HCT116 (cell line): ENCODE measurements at regions not wholly inside any gene's neighbourhood (a gene's known extent, or its start where the extent isn't known, plus 50 kb on each side); places are given as distances from the start of the nearest gene placed in this dataset.

Experiments used
- ATAC-seq: fragments of 200-7000 bp; cut with Tn5 transposase; 2 replicates; pipeline ENCODE4 v1.9.1; 2020; ENCODE audit warnings: mild to moderate bottlenecking, moderate library complexity
- BruUV-seq: library from RNA; stranded (reverse); fragments of 400-500 nt; replicated peaks from 2 replicates; lab custom pipeline; 2021; lab: Mats Ljungman, UMichigan
- CTCF ChIA-PET: fragments of 300-600 bp; sonication (Branson Sonifier 250); formaldehyde crosslinking; loops from one replicate; lab custom pipeline; 2021; ENCODE audit warnings: antibody characterized with exemption; lab: Charles Lee
- POLR2A ChIA-PET: fragments of 300-600, 350-600 bp; sonication (Branson Sonifier 250); formaldehyde crosslinking; loops from one replicate; lab custom pipeline; 2021; ENCODE audit warnings: antibody characterized with exemption; lab: Charles Lee
- RAD21 ChIA-PET, 2 experiments: fragments of 300-600 bp; sonication (Branson Sonifier 250); formaldehyde crosslinking; loops; one replicate each; lab custom pipeline; 2023; ENCODE audit warnings: low total read pairs in 2 of 2; ENCODE audit not compliant: uncharacterized antibody in 2 of 2, unreplicated experiment in 2 of 2, low non-redundant PET in 1 of 2; lab: Charles Lee
- DNase-seq: peaks from one replicate; pipeline ENCODE4 v3.0.0-alpha.2; 2010; ENCODE audit warnings: low read depth, low spot score
- H2AFZ ChIP-seq: fragments of 200-600 bp; shearing (Covaris generic), sonication (generic); 2 replicates; pipeline ENCODE4 v1.6.1; 2017; ENCODE audit warnings: low read depth, mixed run types, mixed read lengths, antibody characterized with exemption, low read length; ENCODE audit not compliant: poor library complexity, severe bottlenecking
- H3K27ac ChIP-seq: 2 replicates; pipeline ENCODE4 v1.5.1; 2012; ENCODE audit warnings: low read depth, low read length
- H3K27me3 ChIP-seq: fragments of 200-600 bp; sonication (generic); 2 replicates; pipeline ENCODE4 v1.6.1; 2016; ENCODE audit warnings: mixed run types, low read length, mixed read lengths; ENCODE audit not compliant: insufficient read depth
- H3K36me3 ChIP-seq, 2 experiments: fragments of 200-500 bp in 1 of 2; fragments of 200-600 bp in 1 of 2; sonication (Bioruptor generic) in 1 of 2; sonication (generic) in 1 of 2; 2 replicates each; pipeline versions ENCODE4 v1.5.1 to v1.6.1; 2014 to 2016; ENCODE audit warnings: low read length in 2 of 2, inconsistent platforms in 1 of 2, mixed read lengths in 1 of 2, mixed run types in 1 of 2; ENCODE audit not compliant: insufficient read depth in 2 of 2, control insufficient read depth in 1 of 2
- H3K4me1 ChIP-seq, 2 experiments: fragments of 200-600 bp in 1 of 2; sonication (generic) in 1 of 2; 2 replicates each; pipeline versions ENCODE4 v1.5.1 to v1.6.1; 2012 to 2017; ENCODE audit warnings: low read length in 2 of 2, inconsistent platforms in 1 of 2, mild to moderate bottlenecking in 1 of 2, mixed read lengths in 1 of 2, mixed run types in 1 of 2, moderate library complexity in 1 of 2; ENCODE audit not compliant: insufficient read depth in 2 of 2, control insufficient read depth in 1 of 2
- H3K4me2 ChIP-seq: fragments of 200-600 bp; sonication (generic); 2 replicates; pipeline ENCODE4 v1.6.1; 2017; ENCODE audit warnings: mixed run types, low read length, mixed read lengths
- H3K4me3 ChIP-seq, 2 experiments: fragments of 200-600 bp in 1 of 2; sonication (generic) in 1 of 2; replicated peaks in 1 of 2; 2 replicates each; pipeline ENCODE4 v1.5.1; 2011 to 2016; ENCODE audit warnings: low read length in 2 of 2, control low read depth in 1 of 2, low read depth in 1 of 2, mild to moderate bottlenecking in 1 of 2, mixed read lengths in 1 of 2, mixed run types in 1 of 2
- H3K79me2 ChIP-seq: fragments of 200-600 bp; sonication (generic); 2 replicates; pipeline ENCODE4 v1.6.1; 2017; ENCODE audit warnings: mild to moderate bottlenecking, mixed run types, low read length, moderate library complexity, mixed read lengths; ENCODE audit not compliant: insufficient read depth
- H3K9ac ChIP-seq: fragments of 200-600 bp; sonication (generic); 2 replicates; pipeline ENCODE4 v1.6.1; 2016; ENCODE audit warnings: low read length, mixed read lengths
- H3K9me2 ChIP-seq: fragments of 200-600 bp; sonication (generic), shearing (Covaris generic); 2 replicates; pipeline ENCODE4 v1.6.1; 2017; ENCODE audit warnings: mixed run types, mild to moderate bottlenecking, moderate library complexity; ENCODE audit not compliant: insufficient read depth
- H3K9me3 ChIP-seq, 2 experiments: fragments of 200-500 bp in 1 of 2; fragments of 200-600 bp in 1 of 2; sonication (Bioruptor generic) in 1 of 2; sonication (generic) in 1 of 2; 2 replicates each; pipeline ENCODE4 v1.6.1; 2014 to 2017; ENCODE audit warnings: low read length in 2 of 2, mixed read lengths in 2 of 2, inconsistent platforms in 1 of 2, low read depth in 1 of 2, mild to moderate bottlenecking in 1 of 2, mixed run types in 1 of 2, moderate library complexity in 1 of 2; ENCODE audit not compliant: control insufficient read depth in 1 of 2, insufficient read depth in 1 of 2
- H4K20me1 ChIP-seq: fragments of 200-600 bp; sonication (generic), shearing (Covaris generic); 2 replicates; pipeline ENCODE4 v1.6.1; 2017; ENCODE audit warnings: mixed run types, mild to moderate bottlenecking, moderate library complexity; ENCODE audit not compliant: insufficient read depth
- CTCF ChIP-seq, 3 experiments: fragments of 200-600 bp in 1 of 3; sonication (generic) in 1 of 3; IDR thresholded peaks in 2 of 3; conservative IDR thresholded peaks in 1 of 3; 2 replicates each; pipeline ENCODE4 v1.5.1; 2012 to 2017; ENCODE audit warnings: low read depth in 2 of 3, low read length in 2 of 3, antibody characterized with exemption in 1 of 3, borderline replicate concordance in 1 of 3, control low read depth in 1 of 3, mild to moderate bottlenecking in 1 of 3, mixed read lengths in 1 of 3, mixed run types in 1 of 3, moderate library complexity in 1 of 3; ENCODE audit not compliant: insufficient read depth in 1 of 3
- EGR1 ChIP-seq: IDR thresholded peaks from 2 replicates; pipeline ENCODE4 v1.6.1; 2012; ENCODE audit warnings: low read depth
- ELF1 ChIP-seq: IDR thresholded peaks from 2 replicates; pipeline ENCODE4 v1.6.1; 2012; ENCODE audit warnings: low read depth, borderline replicate concordance
- EZH2phosphoT487 ChIP-seq: fragments of 200-600 bp; IDR thresholded peaks from 2 replicates; pipeline ENCODE4 v1.6.1; 2018; ENCODE audit warnings: antibody characterized with exemption, borderline replicate concordance
- MAX ChIP-seq: IDR thresholded peaks from 2 replicates; pipeline ENCODE4 v1.6.1; 2012
- POLR2A ChIP-seq: IDR thresholded peaks from 2 replicates; pipeline ENCODE4 v1.7.0; 2011; ENCODE audit warnings: borderline replicate concordance; ENCODE audit not compliant: insufficient read depth, insufficient read length; ENCODE audit errors: extremely low read depth
- REST ChIP-seq: IDR thresholded peaks from 2 replicates; pipeline ENCODE4 v1.6.1; 2012; ENCODE audit warnings: low read depth
- SIN3A ChIP-seq: IDR thresholded peaks from 2 replicates; pipeline ENCODE4 v1.6.1; 2012; ENCODE audit warnings: low read depth
- SRF ChIP-seq: IDR thresholded peaks from 2 replicates; pipeline ENCODE4 v1.6.1; 2012; ENCODE audit warnings: low read depth
- TCF7L2 ChIP-seq: IDR thresholded peaks from 2 replicates; pipeline ENCODE4 v1.7.0; 2011; ENCODE audit warnings: borderline replicate concordance, inconsistent platforms; ENCODE audit not compliant: insufficient read depth, insufficient read length; ENCODE audit errors: extremely low read depth
- intact Hi-C: fragments of 100-400 bp; cut with micrococcal nuclease; formaldehyde crosslinking; loops from 2 replicates; pipeline ENCODE4 v1.10.0; 2022
- TF ChIP-seq, protein P1 (sequence below): IDR thresholded peaks from 2 replicates; pipeline ENCODE4 v1.6.1; 2012

DNA sequence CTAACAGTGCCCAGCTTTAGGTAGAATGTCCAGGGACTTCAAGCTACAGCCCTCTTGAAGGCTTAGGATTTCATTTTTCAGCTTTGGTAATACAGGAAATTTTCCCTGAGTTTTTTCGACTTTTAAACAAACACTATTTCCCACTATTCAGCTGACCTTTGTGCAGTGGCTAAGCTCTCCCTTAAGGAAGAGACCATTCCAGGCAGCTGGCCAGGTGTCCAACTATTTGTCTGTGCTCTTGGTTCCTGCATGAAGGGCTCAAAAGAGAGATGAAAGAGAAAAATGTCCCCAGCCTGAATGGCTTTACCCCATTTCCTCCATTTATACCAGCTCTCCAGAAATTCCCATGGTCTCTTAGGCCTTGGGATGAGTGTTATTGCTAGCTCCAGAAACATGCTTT, 111.9 kb upstream of the KLF8 start:
- H3K9ac ChIP-seq: no peak overlapping the region
- H3K4me2 ChIP-seq: no peak overlapping the region
- no peak overlapping the region for H2AFZ ChIP-seq
- no peak overlapping the region for H3K4me3 ChIP-seq
- no peak for TF ChIP-seq MAX
- no peak for TF ChIP-seq ELF1
- no peak for TF ChIP-seq SRF
- no peak for TF ChIP-seq SIN3A
- TF ChIP-seq POLR2A: no peak
- TF ChIP-seq EGR1: no peak
- TF ChIP-seq CTCF (IDR thresholded peaks at IDR 0.05 in 2 of 3, conservative IDR thresholded peaks at IDR 0.05 in 1 of 3; ENCODE audit: borderline replicate concordance in 1 of 3, insufficient read depth in 1 of 3, low read depth in 2 of 3, low read length in 2 of 3): no peak
- no peak for TF ChIP-seq REST
- TF ChIP-seq EZH2phosphoT487: no peak
- TF ChIP-seq, protein P1, sequence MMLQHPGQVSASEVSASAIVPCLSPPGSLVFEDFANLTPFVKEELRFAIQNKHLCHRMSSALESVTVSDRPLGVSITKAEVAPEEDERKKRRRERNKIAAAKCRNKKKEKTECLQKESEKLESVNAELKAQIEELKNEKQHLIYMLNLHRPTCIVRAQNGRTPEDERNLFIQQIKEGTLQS: no peak
- TF ChIP-seq TCF7L2: no peak
- no peaks in the 10 kb centered on the region for H3K79me2 ChIP-seq
- no peaks in the 10 kb centered on the region for H3K36me3 ChIP-seq
- no peak for ATAC-seq
- H3K27me3 ChIP-seq: no peaks in the 10 kb centered on the region
- ChIA-PET RAD21 (no interaction called here), CTCF (no interaction called here), POLR2A (no interaction called here)
- H3K9me2 ChIP-seq: no peaks in the 10 kb centered on the region
- H3K4me1 ChIP-seq: no peaks in the 10 kb centered on the region
- H4K20me1 ChIP-seq: no peaks in the 10 kb centered on the region
- H3K9me3 ChIP-seq: no peaks in the 10 kb centered on the region
- no TSS peak for BruUV-seq
- H3K27ac ChIP-seq: no peak overlapping the region
- intact Hi-C loops: no loop called here
- no peak for DNase-seq
